HG02870 (cell line): ENCODE measurements at regions not wholly inside any gene's neighbourhood (a gene's known extent, or its start where the extent isn't known, plus 50 kb on each side); places are given as distances from the start of the nearest gene placed in this dataset.

Experiments used
- ATAC-seq: cut with Tn5 transposase; IDR thresholded peaks from one replicate; pipeline ENCODE4 v1.9.1; 2021; ENCODE audit warnings: mild to moderate bottlenecking, moderate library complexity; ENCODE audit not compliant: unreplicated experiment

DNA sequence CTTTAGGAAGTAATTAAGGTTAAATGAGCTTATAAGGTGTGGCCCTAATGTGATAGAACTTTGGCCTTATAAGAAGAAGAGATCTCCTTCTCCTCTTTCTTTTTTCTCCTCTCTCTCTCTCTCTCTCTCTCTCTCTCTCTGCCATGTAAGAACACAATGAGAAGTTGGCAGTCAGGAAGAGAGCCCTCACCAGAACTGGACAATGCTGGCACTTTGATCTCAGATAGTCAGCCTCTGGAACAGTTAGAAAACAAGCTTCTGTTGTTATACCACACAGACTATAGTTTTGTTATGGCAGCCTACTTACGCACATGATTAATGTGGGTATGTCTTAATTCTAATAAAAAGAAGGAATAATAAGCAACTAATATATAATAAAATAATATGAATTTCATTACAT lies 444.2 kb upstream of the LRRC7 start:
- ATAC-seq: no peak

GRCh38 chr1:69126796-69127195 lies 440.9 kb upstream of the LRRC7 start:
- no peak for ATAC-seq

GRCh38 chr1:69128204-69128603 lies 439.5 kb upstream of the LRRC7 start:
- ATAC-seq: no peak

- no peak for ATAC-seq
Observed at GRCh38 chr1:69129538-69129937, 438.2 kb upstream of the LRRC7 start.

DNA sequence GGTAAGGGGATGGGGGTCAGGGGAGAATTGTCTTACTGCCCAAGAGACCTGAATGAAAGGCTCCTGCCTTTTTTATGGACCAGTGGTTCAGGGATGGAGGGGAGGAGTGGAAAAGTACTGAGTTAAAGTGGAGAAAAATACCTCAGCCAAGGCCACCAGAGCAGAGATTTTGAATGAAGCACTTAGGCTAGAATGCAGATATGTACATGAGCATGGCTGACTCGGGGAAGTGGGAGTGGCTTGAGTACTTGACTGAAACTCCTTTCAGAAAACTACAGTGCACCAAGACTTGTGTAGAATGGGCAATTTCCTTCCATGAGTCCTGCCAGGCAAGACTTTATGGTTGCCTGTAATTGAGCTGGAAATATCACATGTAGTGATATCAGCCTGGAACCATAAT lies 429.6 kb upstream of the LRRC7 start:
- no peak for ATAC-seq

GRCh38 chr1:69139007-69139406 lies 428.7 kb upstream of the LRRC7 start:
- no peak for ATAC-seq

GRCh38 chr1:69146303-69146702 lies 421.4 kb upstream of the LRRC7 start:
- no peak for ATAC-seq

GRCh38 chr1:69148731-69149130 lies 419.0 kb upstream of the LRRC7 start:
- ATAC-seq: no peak

DNA sequence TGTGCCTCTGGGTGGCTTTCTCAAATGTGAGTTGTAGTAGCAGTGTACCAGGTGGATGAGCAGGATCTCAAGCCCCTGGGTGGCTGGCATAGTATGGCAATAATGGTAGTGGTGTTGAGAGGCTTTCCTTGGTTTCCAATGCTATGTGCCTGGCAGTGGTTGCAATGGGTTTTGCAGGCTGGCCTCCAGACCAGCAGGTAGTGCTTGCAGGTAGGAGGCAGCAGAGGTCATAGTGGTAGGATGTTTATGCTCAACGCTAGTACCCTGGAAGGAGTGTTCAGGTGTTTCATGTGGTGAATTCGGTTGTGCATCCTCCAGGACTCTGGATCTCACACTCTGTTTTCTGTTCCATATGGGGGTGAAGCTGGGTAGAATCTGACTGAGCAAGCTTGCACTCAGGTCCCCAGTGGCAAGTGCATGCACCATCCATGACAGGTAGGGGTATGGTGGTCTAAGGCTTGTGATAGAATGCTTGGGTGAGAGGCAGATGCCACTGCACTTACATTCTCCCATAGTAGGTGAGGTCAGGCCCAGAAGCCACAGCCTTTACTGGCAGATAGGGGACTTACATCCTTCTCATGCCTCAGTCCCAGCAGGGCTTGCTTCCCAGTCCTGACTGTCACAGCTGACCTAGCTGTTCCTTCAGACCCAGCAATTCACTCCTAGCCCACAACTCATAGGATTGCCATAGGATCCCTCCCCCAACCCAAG lies 410.5 kb upstream of the LRRC7 start:
- ATAC-seq: no peak

GRCh38 chr1:69163241-69163640 lies 404.5 kb upstream of the LRRC7 start:
- no peak for ATAC-seq

DNA sequence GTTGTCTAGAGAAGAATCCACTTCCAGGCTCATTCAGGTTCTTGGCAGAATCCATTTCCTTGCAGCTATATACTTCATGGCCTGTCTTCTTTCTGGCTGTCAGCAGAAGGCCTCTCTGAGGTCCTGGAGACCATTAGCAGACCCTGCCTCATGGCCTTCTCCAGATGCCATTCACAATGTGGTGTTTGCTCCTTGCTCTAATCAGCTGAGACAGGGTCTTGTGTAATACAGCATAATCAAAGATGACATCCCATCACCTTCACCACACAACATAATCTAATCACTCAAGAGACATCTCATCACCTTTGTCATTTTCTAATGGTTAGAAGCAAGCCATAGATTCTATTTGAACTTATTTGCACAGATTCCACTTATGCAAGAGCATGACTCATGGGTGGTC lies 403.9 kb upstream of the LRRC7 start:
- ATAC-seq: no peak

- ATAC-seq: no peak
Observed at GRCh38 chr1:69167876-69168275, 399.8 kb upstream of the LRRC7 start.

DNA sequence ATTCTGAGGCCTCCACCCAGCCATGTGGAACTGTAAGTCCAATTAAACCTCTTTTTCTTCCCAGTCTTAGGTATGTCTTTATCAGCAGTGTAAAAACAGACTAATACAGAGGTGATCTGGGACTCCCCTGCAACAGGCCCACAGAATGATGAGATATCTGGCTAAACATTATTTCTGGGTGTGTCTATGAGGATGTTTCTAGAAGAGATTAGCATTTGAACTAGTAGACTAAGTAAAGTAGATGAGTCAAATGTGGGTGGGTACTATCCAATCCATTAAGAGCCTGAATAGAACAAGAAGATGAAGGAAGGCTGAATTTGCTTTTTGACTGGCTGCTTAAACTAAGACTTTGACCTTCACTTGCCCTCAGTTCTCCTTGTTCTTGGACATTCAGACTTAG lies 396.5 kb upstream of the LRRC7 start:
- ATAC-seq: no peak

GRCh38 chr1:69172003-69173000 lies 395.4 kb upstream of the LRRC7 start:
- no peak for ATAC-seq

DNA sequence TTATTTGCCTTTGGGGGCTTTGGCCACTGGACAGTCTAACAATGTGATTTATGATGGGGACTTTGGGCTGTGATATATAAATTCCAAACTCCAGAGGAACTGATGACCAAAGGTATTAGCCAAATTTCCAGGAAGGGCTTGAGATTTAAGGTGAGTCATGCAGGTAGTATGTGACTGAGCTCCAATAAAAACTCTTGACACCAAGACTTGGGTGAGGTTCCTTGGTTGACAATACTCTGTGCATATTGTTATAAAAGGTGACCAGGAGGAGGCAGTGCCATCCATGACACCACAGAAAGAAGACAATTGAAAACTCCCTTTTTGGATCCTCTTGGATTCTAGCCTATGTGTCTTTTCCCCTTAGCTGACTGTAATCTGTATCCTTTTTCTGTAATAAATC lies 392.7 kb upstream of the LRRC7 start:
- no peak for ATAC-seq

DNA sequence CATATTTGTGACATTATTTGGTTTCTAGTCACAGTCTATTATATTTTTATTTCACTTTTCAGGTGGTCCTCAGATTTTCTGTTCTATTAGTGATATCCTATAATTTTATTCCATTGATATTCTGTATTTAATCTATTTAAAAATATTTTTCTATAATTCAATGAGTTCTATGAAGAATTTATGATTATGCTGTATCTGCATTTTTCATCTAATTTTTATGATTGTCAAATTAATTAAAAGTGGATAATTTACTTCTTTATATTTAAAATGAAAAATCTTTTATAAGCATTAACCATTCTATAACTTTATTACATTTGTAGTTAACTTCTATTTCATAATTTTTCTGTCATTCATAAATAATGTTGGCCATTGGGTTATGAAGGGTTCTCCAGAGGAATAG lies 387.4 kb upstream of the LRRC7 start:
- no peak for ATAC-seq

GRCh38 chr1:69185378-69185777 lies 382.3 kb upstream of the LRRC7 start:
- ATAC-seq: no peak

DNA sequence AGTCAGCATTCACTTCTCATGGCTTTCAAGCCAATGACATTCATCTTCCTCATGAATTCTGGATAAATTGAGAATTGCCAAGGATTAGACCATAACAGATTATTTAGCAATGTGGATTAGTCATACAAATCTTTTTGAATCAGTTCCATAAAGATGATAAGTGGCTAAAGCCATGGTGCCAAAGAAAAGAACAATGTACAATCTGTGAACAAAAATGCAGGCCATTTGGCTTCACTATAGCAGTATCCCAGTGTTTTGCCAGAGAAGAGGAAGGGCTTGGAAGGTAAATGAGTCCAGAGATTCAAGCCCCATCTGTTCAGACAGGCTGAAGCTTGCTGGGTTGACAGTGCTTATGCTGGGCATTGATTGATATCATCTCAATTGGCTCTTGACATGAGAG lies 376.4 kb upstream of the LRRC7 start:
- no peak for ATAC-seq

GRCh38 chr1:69195136-69195535 lies 372.6 kb upstream of the LRRC7 start:
- ATAC-seq: no peak

- ATAC-seq: no peak
Observed at GRCh38 chr1:69196071-69196470, 371.7 kb upstream of the LRRC7 start.

GRCh38 chr1:69197816-69198215 lies 369.9 kb upstream of the LRRC7 start:
- ATAC-seq: no peak

GRCh38 chr1:69201716-69202115 lies 366.0 kb upstream of the LRRC7 start:
- no peak for ATAC-seq
